H1 (cell line): ENCODE measurements at regions not wholly inside any gene's neighbourhood (a gene's known extent, or its start where the extent isn't known, plus 50 kb on each side); places are given as distances from the start of the nearest gene placed in this dataset.

ENCODE experiments used
- ATF3 ChIP-seq: IDR thresholded peaks from 2 replicates; pipeline ENCODE4 v1.6.1; 2011; ENCODE audit warnings: low read depth, mild to moderate bottlenecking, low read length; ENCODE audit not compliant: insufficient read depth
- CEBPB ChIP-seq: IDR thresholded peaks from 2 replicates; pipeline ENCODE4 v1.6.1; 2012; ENCODE audit warnings: low read depth, low read length
- USF2 ChIP-seq: IDR thresholded peaks from 2 replicates; pipeline ENCODE4 v1.6.1; 2011; ENCODE audit warnings: low read length, improper control_type of control experiment
- TF ChIP-seq, protein P1 (sequence below), 3 experiments: IDR thresholded peaks; 1 replicate in 2 of 3; 2 replicates in 1 of 3; pipeline versions ENCODE4 v1.5.1 to v1.6.1; 2011; ENCODE audit warnings: low read length in 3 of 3, mild to moderate bottlenecking in 3 of 3, inconsistent platforms in 2 of 3, low read depth in 1 of 3, moderate library complexity in 1 of 3; ENCODE audit not compliant: insufficient read depth in 1 of 3; ENCODE audit errors: control extremely low read depth in 1 of 3

DNA sequence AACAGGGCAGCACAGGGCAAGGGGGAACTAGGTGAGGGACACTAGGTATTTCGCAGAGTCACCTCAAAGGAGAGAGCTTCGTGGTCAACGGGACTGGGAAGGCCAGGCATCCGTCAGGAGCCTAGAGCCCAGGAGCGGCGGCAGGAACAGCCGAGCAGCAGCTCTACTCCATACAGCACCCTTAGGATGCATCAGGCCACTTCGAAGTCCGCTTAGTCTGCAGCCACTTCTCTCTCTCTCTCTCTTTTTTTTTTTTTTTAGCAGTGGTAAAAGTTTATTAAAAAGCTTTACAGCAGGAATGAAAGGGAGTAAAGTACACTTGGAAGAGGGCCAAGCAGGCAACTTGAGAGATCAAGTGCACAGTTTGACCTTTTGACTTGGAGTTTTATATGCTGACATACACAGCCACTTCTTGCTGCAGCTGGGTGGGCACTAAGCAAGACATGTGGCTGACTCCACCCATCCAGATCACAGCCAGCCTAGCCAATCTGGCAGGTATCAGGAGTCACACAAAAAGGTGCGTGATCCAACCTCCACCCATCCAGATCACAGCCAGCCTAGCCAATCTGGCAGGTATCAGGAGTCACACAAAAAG, 209.7 kb upstream of the RADX start:
- TF ChIP-seq, protein P1, sequence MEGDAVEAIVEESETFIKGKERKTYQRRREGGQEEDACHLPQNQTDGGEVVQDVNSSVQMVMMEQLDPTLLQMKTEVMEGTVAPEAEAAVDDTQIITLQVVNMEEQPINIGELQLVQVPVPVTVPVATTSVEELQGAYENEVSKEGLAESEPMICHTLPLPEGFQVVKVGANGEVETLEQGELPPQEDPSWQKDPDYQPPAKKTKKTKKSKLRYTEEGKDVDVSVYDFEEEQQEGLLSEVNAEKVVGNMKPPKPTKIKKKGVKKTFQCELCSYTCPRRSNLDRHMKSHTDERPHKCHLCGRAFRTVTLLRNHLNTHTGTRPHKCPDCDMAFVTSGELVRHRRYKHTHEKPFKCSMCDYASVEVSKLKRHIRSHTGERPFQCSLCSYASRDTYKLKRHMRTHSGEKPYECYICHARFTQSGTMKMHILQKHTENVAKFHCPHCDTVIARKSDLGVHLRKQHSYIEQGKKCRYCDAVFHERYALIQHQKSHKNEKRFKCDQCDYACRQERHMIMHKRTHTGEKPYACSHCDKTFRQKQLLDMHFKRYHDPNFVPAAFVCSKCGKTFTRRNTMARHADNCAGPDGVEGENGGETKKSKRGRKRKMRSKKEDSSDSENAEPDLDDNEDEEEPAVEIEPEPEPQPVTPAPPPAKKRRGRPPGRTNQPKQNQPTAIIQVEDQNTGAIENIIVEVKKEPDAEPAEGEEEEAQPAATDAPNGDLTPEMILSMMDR (IDR thresholded peaks at IDR 0.05; ENCODE audit: control extremely low read depth in 1 of 3, insufficient read depth in 1 of 3, low read depth in 1 of 3, low read length in 3 of 3), result no peak
- TF ChIP-seq USF2, result no peak
- TF ChIP-seq ATF3, result no peak
- TF ChIP-seq CEBPB, result no peak
